Common myeloid progenitor, CD34-positive (primary cell): ENCODE measurements at regions not wholly inside any gene's neighbourhood (a gene's known extent, or its start where the extent isn't known, plus 50 kb on each side); places are given as distances from the start of the nearest gene placed in this dataset.
A peak's percentile ranks its signal among the peaks of the same experiment; 100 is the strongest.

Source experiments
- CTCF ChIA-PET: fragments of 350-600 bp; sonication (Branson Sonifier 250); formaldehyde crosslinking; loops from one replicate; lab custom pipeline; 2021; ENCODE audit warnings: antibody characterized with exemption; lab: Charles Lee
- POLR2A ChIA-PET: fragments of 350-600 bp; sonication (Branson Sonifier 250); formaldehyde crosslinking; loops from one replicate; lab custom pipeline; 2021; ENCODE audit warnings: antibody characterized with exemption; lab: Charles Lee
- DNase-seq, 3 donors: peaks; one replicate each; pipeline versions ENCODE4 v3.0.0 to v3.0.0-alpha.2; 2013
- H3K27ac ChIP-seq, 2 experiments: 1 replicate in 1 of 2; 2 replicates in 1 of 2; pipeline ENCODE4 v1.7.0; 2013; ENCODE audit warnings: inconsistent platforms in 2 of 2, low read length in 2 of 2, mild to moderate bottlenecking in 2 of 2, low read depth in 1 of 2, moderate library complexity in 1 of 2; ENCODE audit not compliant: severe bottlenecking in 2 of 2, insufficient read depth in 1 of 2, poor library complexity in 1 of 2
- H3K27me3 ChIP-seq, 5 experiments: replicated peaks in 2 of 5; 1 replicate in 3 of 5; 2 replicates in 2 of 5; pipeline versions ENCODE4 v1.6.1 to v1.7.0; 2013; ENCODE audit warnings: low read length in 4 of 5, mild to moderate bottlenecking in 2 of 5, moderate library complexity in 2 of 5, inconsistent platforms in 1 of 5; ENCODE audit not compliant: insufficient read depth in 5 of 5, control insufficient read depth in 4 of 5
- H3K36me3 ChIP-seq, 4 experiments: 1 replicate in 2 of 4; 2 replicates in 2 of 4; pipeline versions ENCODE4 v1.6.1 to v1.7.0; 2013; ENCODE audit warnings: low read length in 3 of 4, control low read depth in 1 of 4, mild to moderate bottlenecking in 1 of 4; ENCODE audit not compliant: control insufficient read depth in 4 of 4, insufficient read depth in 4 of 4
- H3K4me1 ChIP-seq, 4 experiments: 1 replicate in 3 of 4; 2 replicates in 1 of 4; pipeline versions ENCODE4 v1.6.1 to v1.7.1; 2013; ENCODE audit warnings: low read length in 3 of 4, mild to moderate bottlenecking in 3 of 4, control low read depth in 1 of 4, inconsistent platforms in 1 of 4, moderate library complexity in 1 of 4; ENCODE audit not compliant: control insufficient read depth in 4 of 4, insufficient read depth in 4 of 4; ENCODE audit errors: control extremely low read depth in 1 of 4
- H3K4me3 ChIP-seq, 7 experiments: 1 replicate in 4 of 7; 2 replicates in 3 of 7; pipeline versions ENCODE4 v1.5.1 to v1.7.0; 2013; ENCODE audit warnings: mild to moderate bottlenecking in 7 of 7, low read length in 6 of 7, moderate library complexity in 6 of 7, inconsistent platforms in 2 of 7, low read depth in 2 of 7, control low read depth in 1 of 7; ENCODE audit not compliant: insufficient read depth in 4 of 7, control insufficient read depth in 1 of 7; ENCODE audit errors: extremely low read depth in 1 of 7
- H3K9me3 ChIP-seq, 5 experiments: 1 replicate in 4 of 5; 2 replicates in 1 of 5; pipeline versions ENCODE4 v1.6.1 to v1.7.1; 2013; ENCODE audit warnings: low read length in 4 of 5, mild to moderate bottlenecking in 2 of 5, inconsistent platforms in 1 of 5, low read depth in 1 of 5, moderate library complexity in 1 of 5; ENCODE audit not compliant: control insufficient read depth in 4 of 5, insufficient read depth in 2 of 5; ENCODE audit errors: control extremely low read depth in 1 of 5
- WGBS: methylation state at CpG from one replicate; pipeline ENCODE4 v1.1.5; 2013; ENCODE audit not compliant: insufficient coverage; 5-methylcytosine and 5-hydroxymethylcytosine counted together

DNA sequence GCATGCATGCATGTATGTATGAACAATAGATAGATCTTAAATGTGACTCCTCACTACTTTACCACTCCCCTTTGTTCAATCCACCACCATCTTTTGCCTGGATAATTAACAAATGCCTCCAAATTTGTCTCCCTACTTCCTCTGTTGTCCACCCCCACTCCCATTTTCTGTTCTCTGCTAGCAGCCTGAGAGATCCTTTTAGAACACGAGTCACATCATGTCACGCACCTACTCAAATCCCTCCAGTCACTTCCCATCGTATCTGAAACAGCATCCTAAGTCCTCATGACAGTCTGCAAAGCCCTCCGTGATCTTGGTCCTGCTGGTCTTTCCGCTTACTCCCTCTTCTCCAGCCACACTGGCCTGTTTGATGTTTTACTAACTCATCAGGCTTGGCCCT, 527.3 kb downstream of the EPHA4 start:
- Histone ChIP-seq H3K27me3 (no peaks in the 10 kb centered on the region), H3K4me3 (no peak overlapping the region), H3K9me3 (no peaks in the 10 kb centered on the region), H3K4me1 (peaks cover 0 to 8% (median 0%) of the 10 kb centered on the region in 4 experiments), H3K27ac (no peak overlapping the region), H3K36me3 (no peaks in the 10 kb centered on the region)
- DNase-seq: no peak
- ChIA-PET POLR2A (no interaction called here), CTCF (no interaction called here)
- WGBS: 97% methylated on average over 5 of the region's 5 CpGs

DNA sequence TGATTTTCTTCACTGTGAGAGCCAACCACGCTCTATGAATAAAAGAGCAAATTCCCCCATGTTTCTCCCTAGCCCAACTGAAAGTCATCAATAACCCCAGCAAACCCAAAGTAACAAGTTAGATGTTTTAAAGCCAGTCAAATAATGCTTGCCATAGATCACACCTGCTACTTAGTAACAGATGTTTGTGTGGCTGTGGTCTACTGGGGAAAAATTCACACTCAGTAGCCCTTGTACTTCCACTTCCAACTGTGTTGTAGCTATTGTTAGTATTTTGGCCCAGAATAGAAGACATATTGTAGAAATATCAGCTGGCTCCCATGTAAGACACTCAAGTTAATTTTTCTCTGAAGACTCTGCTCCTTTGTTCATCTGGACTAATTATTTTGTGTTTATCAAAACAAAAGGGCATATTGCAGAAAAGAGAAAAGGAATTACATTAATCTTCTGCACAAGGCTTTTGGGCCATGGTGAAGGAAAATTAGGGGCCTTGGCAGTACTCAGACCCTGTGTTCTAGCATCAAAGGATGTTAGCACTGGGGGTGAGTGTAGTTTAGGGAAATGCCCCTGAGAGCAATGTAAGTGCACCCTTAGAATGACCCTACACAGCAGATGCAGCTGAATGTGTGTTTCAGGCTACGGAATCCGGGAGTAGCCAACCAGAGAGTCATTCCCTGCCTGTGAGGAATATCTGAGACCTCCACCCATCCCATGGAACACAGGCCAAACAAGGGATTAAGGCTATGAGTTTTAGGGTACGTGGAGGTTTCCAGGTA, 521.9 kb downstream of the EPHA4 start:
- Histone ChIP-seq H3K4me1 (peaks cover 0 to 8% (median 0%) of the 10 kb centered on the region in 4 experiments), H3K4me3 (no peak overlapping the region), H3K27me3 (no peaks in the 10 kb centered on the region), H3K36me3 (no peaks in the 10 kb centered on the region), H3K27ac (no peak overlapping the region), H3K9me3 (no peaks in the 10 kb centered on the region)
- CTCF ChIA-PET: no interaction called here
- POLR2A ChIA-PET: no interaction called here
- 94% methylated on average over 3 of the region's 4 CpGs for WGBS
- peak in 1 of 3 donors; percentile 2 for DNase-seq

DNA sequence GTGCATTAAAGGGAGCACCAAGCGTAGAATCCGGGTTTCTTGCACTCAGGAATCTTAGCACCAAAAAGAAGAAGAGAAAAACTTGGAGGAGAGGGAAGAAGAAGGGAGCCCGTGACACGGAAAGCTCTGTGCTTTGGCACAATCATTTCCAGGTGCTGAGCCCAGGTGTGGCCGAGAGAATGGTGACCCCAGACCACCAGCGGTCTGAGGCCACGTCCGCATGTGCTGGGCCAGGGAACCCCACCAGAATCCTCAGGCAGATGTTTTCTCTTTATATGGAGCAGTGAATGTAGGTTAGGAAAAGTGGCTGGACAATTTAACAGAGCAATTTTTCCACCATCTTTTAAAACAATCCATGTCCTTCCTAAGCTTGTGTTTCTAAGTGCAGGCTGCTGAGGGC, 520.9 kb downstream of the EPHA4 start:
- 94% methylated on average over 8 of the region's 8 CpGs for WGBS
- Histone ChIP-seq H3K27ac (no peak overlapping the region), H3K27me3 (no peaks in the 10 kb centered on the region), H3K36me3 (no peaks in the 10 kb centered on the region), H3K4me3 (no peak overlapping the region), H3K9me3 (no peaks in the 10 kb centered on the region), H3K4me1 (peaks cover 0 to 8% (median 0%) of the 10 kb centered on the region in 4 experiments)
- ChIA-PET POLR2A (no interaction called here), CTCF (no interaction called here)
- DNase-seq: no peak

DNA sequence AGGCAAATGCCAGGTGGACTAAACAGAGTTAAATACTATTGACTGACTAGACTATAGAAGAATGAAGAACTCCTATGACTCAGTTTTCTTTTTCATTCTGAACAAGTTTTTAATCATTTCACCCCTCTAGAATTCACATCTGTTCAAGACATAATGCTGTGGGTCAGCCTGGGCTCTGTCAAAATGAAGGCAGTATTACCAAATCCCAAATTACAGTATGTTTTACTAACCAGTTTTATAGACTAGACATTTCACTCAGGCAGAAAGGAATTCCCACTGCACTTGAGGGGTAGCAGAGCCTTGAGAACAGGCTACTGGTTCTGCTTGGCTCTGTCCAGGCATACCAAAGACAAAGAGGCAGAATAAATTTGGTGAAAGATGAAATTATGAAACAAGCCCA, 511.7 kb downstream of the EPHA4 start:
- ChIA-PET CTCF (no interaction called here), POLR2A (no interaction called here)
- H3K27me3 ChIP-seq: no peaks in the 10 kb centered on the region
- no peaks in the 10 kb centered on the region for H3K36me3 ChIP-seq
- no peak for DNase-seq
- H3K4me3 ChIP-seq: no peak overlapping the region
- H3K9me3 ChIP-seq: peaks cover 0 to 5% (median 3%) of the 10 kb centered on the region in 5 experiments
- H3K4me1 ChIP-seq: no peaks in the 10 kb centered on the region
- no peak overlapping the region for H3K27ac ChIP-seq

- Histone ChIP-seq H3K4me3 (no peak overlapping the region), H3K9me3 (no peaks in the 10 kb centered on the region), H3K4me1 (no peaks in the 10 kb centered on the region), H3K36me3 (no peaks in the 10 kb centered on the region), H3K27me3 (no peaks in the 10 kb centered on the region), H3K27ac (no peak overlapping the region)
- ChIA-PET CTCF (no interaction called here), POLR2A (no interaction called here)
- 100% methylated on average over 2 of the region's 3 CpGs for WGBS
- DNase-seq: no peak
Measured at GRCh38 chr2:221063568-221063967, 508.5 kb downstream of the EPHA4 start.

GRCh38 chr2:221064058-221064854, 507.8 kb downstream of the EPHA4 start:
- H3K4me1 ChIP-seq: no peaks in the 10 kb centered on the region
- no peak overlapping the region for H3K27ac ChIP-seq
- POLR2A ChIA-PET: no interaction called here
- no peak overlapping the region for H3K4me3 ChIP-seq
- CTCF ChIA-PET: no interaction called here
- H3K36me3 ChIP-seq: no peaks in the 10 kb centered on the region
- no peaks in the 10 kb centered on the region for H3K27me3 ChIP-seq
- DNase-seq: no peak
- WGBS: 86% methylated on average over 1 of the region's 2 CpGs
- H3K9me3 ChIP-seq: no peaks in the 10 kb centered on the region

- Histone ChIP-seq H3K4me3 (no peak overlapping the region), H3K4me1 (no peaks in the 10 kb centered on the region), H3K36me3 (no peaks in the 10 kb centered on the region), H3K9me3 (no peaks in the 10 kb centered on the region), H3K27ac (no peak overlapping the region), H3K27me3 (no peaks in the 10 kb centered on the region)
- ChIA-PET CTCF (no interaction called here), POLR2A (no interaction called here)
- WGBS: 100% methylated on average over 1 of the region's 3 CpGs
- no peak for DNase-seq
Measured at GRCh38 chr2:221064880-221065279, 507.2 kb downstream of the EPHA4 start.
